Astrocyte of the spinal cord (primary cell): ENCODE measurements at regions not wholly inside any gene's neighbourhood (a gene's known extent, or its start where the extent isn't known, plus 50 kb on each side); places are given as distances from the start of the nearest gene placed in this dataset.

Source experiments
- DNase-seq: peaks from one replicate; pipeline ENCODE4 v3.0.0; 2011; ENCODE audit warnings: low read depth, low spot score
- H3K4me3 ChIP-seq: 2 replicates; pipeline ENCODE4 v1.5.1; 2011; ENCODE audit warnings: low read depth, mild to moderate bottlenecking, low read length, moderate library complexity
- CTCF ChIP-seq: IDR thresholded peaks from 2 replicates; pipeline ENCODE4 v1.5.1; 2012; ENCODE audit warnings: low read depth, mild to moderate bottlenecking, low read length, inconsistent platforms
- in situ Hi-C: cut with HindIII; loops from 2 replicates; pipeline ENCODE4 v1.10.0; 2017; ENCODE audit warnings: low sequenced_read_pairs

- in situ Hi-C loops: no loop called here
- no peak overlapping the region for H3K4me3 ChIP-seq
- no peak for DNase-seq
- no peak for TF ChIP-seq CTCF
These were observed 429.4 kb upstream of the PROK2 start for GRCh38 chr3:72214066-72214951.

GRCh38 chr3:72213296-72214065 is 428.5 kb upstream of the PROK2 start:
- no peak for DNase-seq
- no peak overlapping the region for H3K4me3 ChIP-seq
- TF ChIP-seq CTCF: no peak
- in situ Hi-C loops: no loop called here

GRCh38 chr3:72212396-72212795 is 427.4 kb upstream of the PROK2 start:
- DNase-seq: no peak
- TF ChIP-seq CTCF: no peak
- no peak overlapping the region for H3K4me3 ChIP-seq
- in situ Hi-C loops: no loop called here

- in situ Hi-C loops: no loop called here
- no peak overlapping the region for H3K4me3 ChIP-seq
- TF ChIP-seq CTCF: no peak
- DNase-seq: no peak
These were observed 425.3 kb upstream of the PROK2 start for GRCh38 chr3:72210261-72210660.

GRCh38 chr3:72205297-72205826 is 420.4 kb upstream of the PROK2 start:
- no peak overlapping the region for H3K4me3 ChIP-seq
- DNase-seq: no peak
- in situ Hi-C loops: no loop called here
- no peak for TF ChIP-seq CTCF

- no peak for TF ChIP-seq CTCF
- DNase-seq: no peak
- in situ Hi-C loops: no loop called here
- no peak overlapping the region for H3K4me3 ChIP-seq
These were observed 419.5 kb upstream of the PROK2 start for GRCh38 chr3:72204452-72204851.
